HCT116 (cell line): ENCODE measurements at regions not wholly inside any gene's neighbourhood (a gene's known extent, or its start where the extent isn't known, plus 50 kb on each side); places are given as distances from the start of the nearest gene placed in this dataset.

ENCODE experiments used
- ATAC-seq: fragments of 200-7000 bp; cut with Tn5 transposase; 2 replicates; pipeline ENCODE4 v1.9.1; 2020; ENCODE audit warnings: mild to moderate bottlenecking, moderate library complexity
- BruUV-seq: library from RNA; stranded (reverse); fragments of 400-500 nt; replicated peaks from 2 replicates; lab custom pipeline; 2021; lab: Mats Ljungman, UMichigan
- CTCF ChIA-PET: fragments of 300-600 bp; sonication (Branson Sonifier 250); formaldehyde crosslinking; loops from one replicate; lab custom pipeline; 2021; ENCODE audit warnings: antibody characterized with exemption; lab: Charles Lee
- POLR2A ChIA-PET: fragments of 300-600, 350-600 bp; sonication (Branson Sonifier 250); formaldehyde crosslinking; loops from one replicate; lab custom pipeline; 2021; ENCODE audit warnings: antibody characterized with exemption; lab: Charles Lee
- RAD21 ChIA-PET, 2 experiments: fragments of 300-600 bp; sonication (Branson Sonifier 250); formaldehyde crosslinking; loops; one replicate each; lab custom pipeline; 2023; ENCODE audit warnings: low total read pairs in 2 of 2; ENCODE audit not compliant: uncharacterized antibody in 2 of 2, unreplicated experiment in 2 of 2, low non-redundant PET in 1 of 2; lab: Charles Lee
- DNase-seq: peaks from one replicate; pipeline ENCODE4 v3.0.0-alpha.2; 2010; ENCODE audit warnings: low read depth, low spot score
- H2AFZ ChIP-seq: fragments of 200-600 bp; shearing (Covaris generic), sonication (generic); 2 replicates; pipeline ENCODE4 v1.6.1; 2017; ENCODE audit warnings: low read depth, mixed run types, mixed read lengths, antibody characterized with exemption, low read length; ENCODE audit not compliant: poor library complexity, severe bottlenecking
- H3K27ac ChIP-seq: 2 replicates; pipeline ENCODE4 v1.5.1; 2012; ENCODE audit warnings: low read depth, low read length
- H3K27me3 ChIP-seq: fragments of 200-600 bp; sonication (generic); 2 replicates; pipeline ENCODE4 v1.6.1; 2016; ENCODE audit warnings: mixed run types, low read length, mixed read lengths; ENCODE audit not compliant: insufficient read depth
- H3K36me3 ChIP-seq, 2 experiments: fragments of 200-500 bp in 1 of 2; fragments of 200-600 bp in 1 of 2; sonication (Bioruptor generic) in 1 of 2; sonication (generic) in 1 of 2; 2 replicates each; pipeline versions ENCODE4 v1.5.1 to v1.6.1; 2014 to 2016; ENCODE audit warnings: low read length in 2 of 2, inconsistent platforms in 1 of 2, mixed read lengths in 1 of 2, mixed run types in 1 of 2; ENCODE audit not compliant: insufficient read depth in 2 of 2, control insufficient read depth in 1 of 2
- H3K4me1 ChIP-seq, 2 experiments: fragments of 200-600 bp in 1 of 2; sonication (generic) in 1 of 2; 2 replicates each; pipeline versions ENCODE4 v1.5.1 to v1.6.1; 2012 to 2017; ENCODE audit warnings: low read length in 2 of 2, inconsistent platforms in 1 of 2, mild to moderate bottlenecking in 1 of 2, mixed read lengths in 1 of 2, mixed run types in 1 of 2, moderate library complexity in 1 of 2; ENCODE audit not compliant: insufficient read depth in 2 of 2, control insufficient read depth in 1 of 2
- H3K4me2 ChIP-seq: fragments of 200-600 bp; sonication (generic); 2 replicates; pipeline ENCODE4 v1.6.1; 2017; ENCODE audit warnings: mixed run types, low read length, mixed read lengths
- H3K4me3 ChIP-seq, 2 experiments: fragments of 200-600 bp in 1 of 2; sonication (generic) in 1 of 2; replicated peaks in 1 of 2; 2 replicates each; pipeline ENCODE4 v1.5.1; 2011 to 2016; ENCODE audit warnings: low read length in 2 of 2, control low read depth in 1 of 2, low read depth in 1 of 2, mild to moderate bottlenecking in 1 of 2, mixed read lengths in 1 of 2, mixed run types in 1 of 2
- H3K79me2 ChIP-seq: fragments of 200-600 bp; sonication (generic); 2 replicates; pipeline ENCODE4 v1.6.1; 2017; ENCODE audit warnings: mild to moderate bottlenecking, mixed run types, low read length, moderate library complexity, mixed read lengths; ENCODE audit not compliant: insufficient read depth
- H3K9ac ChIP-seq: fragments of 200-600 bp; sonication (generic); 2 replicates; pipeline ENCODE4 v1.6.1; 2016; ENCODE audit warnings: low read length, mixed read lengths
- H3K9me2 ChIP-seq: fragments of 200-600 bp; sonication (generic), shearing (Covaris generic); 2 replicates; pipeline ENCODE4 v1.6.1; 2017; ENCODE audit warnings: mixed run types, mild to moderate bottlenecking, moderate library complexity; ENCODE audit not compliant: insufficient read depth
- H3K9me3 ChIP-seq, 2 experiments: fragments of 200-500 bp in 1 of 2; fragments of 200-600 bp in 1 of 2; sonication (Bioruptor generic) in 1 of 2; sonication (generic) in 1 of 2; 2 replicates each; pipeline ENCODE4 v1.6.1; 2014 to 2017; ENCODE audit warnings: low read length in 2 of 2, mixed read lengths in 2 of 2, inconsistent platforms in 1 of 2, low read depth in 1 of 2, mild to moderate bottlenecking in 1 of 2, mixed run types in 1 of 2, moderate library complexity in 1 of 2; ENCODE audit not compliant: control insufficient read depth in 1 of 2, insufficient read depth in 1 of 2
- H4K20me1 ChIP-seq: fragments of 200-600 bp; sonication (generic), shearing (Covaris generic); 2 replicates; pipeline ENCODE4 v1.6.1; 2017; ENCODE audit warnings: mixed run types, mild to moderate bottlenecking, moderate library complexity; ENCODE audit not compliant: insufficient read depth
- ATF3 ChIP-seq: IDR thresholded peaks from 2 replicates; pipeline ENCODE4 v1.6.1; 2012
- CBX3 ChIP-seq: IDR thresholded peaks from 2 replicates; pipeline ENCODE4 v1.6.1; 2012; ENCODE audit warnings: low read depth
- CEBPB ChIP-seq: IDR thresholded peaks from 2 replicates; pipeline ENCODE4 v1.6.1; 2012; ENCODE audit warnings: low read depth
- CTCF ChIP-seq, 3 experiments: fragments of 200-600 bp in 1 of 3; sonication (generic) in 1 of 3; IDR thresholded peaks in 2 of 3; conservative IDR thresholded peaks in 1 of 3; 2 replicates each; pipeline ENCODE4 v1.5.1; 2012 to 2017; ENCODE audit warnings: low read depth in 2 of 3, low read length in 2 of 3, antibody characterized with exemption in 1 of 3, borderline replicate concordance in 1 of 3, control low read depth in 1 of 3, mild to moderate bottlenecking in 1 of 3, mixed read lengths in 1 of 3, mixed run types in 1 of 3, moderate library complexity in 1 of 3; ENCODE audit not compliant: insufficient read depth in 1 of 3
- EGR1 ChIP-seq: IDR thresholded peaks from 2 replicates; pipeline ENCODE4 v1.6.1; 2012; ENCODE audit warnings: low read depth
- EZH2 ChIP-seq: fragments of 200-600 bp; sonication (generic); IDR thresholded peaks from 2 replicates; pipeline ENCODE4 v1.6.1; 2017; ENCODE audit warnings: antibody characterized with exemption, mixed run types
- FOSL1 ChIP-seq: IDR thresholded peaks from 2 replicates; pipeline ENCODE4 v1.6.1; 2012; ENCODE audit warnings: low read depth
- JUND ChIP-seq: IDR thresholded peaks from 2 replicates; pipeline ENCODE4 v1.6.1; 2012
- MAX ChIP-seq: IDR thresholded peaks from 2 replicates; pipeline ENCODE4 v1.6.1; 2012
- POLR2A ChIP-seq: IDR thresholded peaks from 2 replicates; pipeline ENCODE4 v1.7.0; 2011; ENCODE audit warnings: borderline replicate concordance; ENCODE audit not compliant: insufficient read depth, insufficient read length; ENCODE audit errors: extremely low read depth
- POLR2AphosphoS5 ChIP-seq: IDR thresholded peaks from 2 replicates; pipeline ENCODE4 v1.6.1; 2011; ENCODE audit warnings: mild to moderate bottlenecking, low read depth, low read length, moderate library complexity
- RAD21 ChIP-seq: IDR thresholded peaks from 2 replicates; pipeline ENCODE4 v1.6.1; 2012; ENCODE audit warnings: low read depth, mild to moderate bottlenecking
- SIN3A ChIP-seq: IDR thresholded peaks from 2 replicates; pipeline ENCODE4 v1.6.1; 2012; ENCODE audit warnings: low read depth
- SRF ChIP-seq: IDR thresholded peaks from 2 replicates; pipeline ENCODE4 v1.6.1; 2012; ENCODE audit warnings: low read depth
- TCF7L2 ChIP-seq: IDR thresholded peaks from 2 replicates; pipeline ENCODE4 v1.7.0; 2011; ENCODE audit warnings: borderline replicate concordance, inconsistent platforms; ENCODE audit not compliant: insufficient read depth, insufficient read length; ENCODE audit errors: extremely low read depth
- YY1 ChIP-seq: IDR thresholded peaks from 2 replicates; pipeline ENCODE4 v1.6.1; 2011; ENCODE audit warnings: low read length, low read depth, moderate library complexity, mild to moderate bottlenecking; ENCODE audit not compliant: insufficient replicate concordance; ENCODE audit errors: extremely low read depth
- ZBTB33 ChIP-seq: IDR thresholded peaks from 2 replicates; pipeline ENCODE4 v1.6.1; 2011; ENCODE audit warnings: mild to moderate bottlenecking, low read length, moderate library complexity; ENCODE audit not compliant: insufficient replicate concordance; ENCODE audit errors: extremely low read depth
- ZNF274 ChIP-seq: fragments of 200-500 bp; sonication (Bioruptor generic); IDR thresholded peaks from 2 replicates; pipeline ENCODE4 v1.6.1; 2014; ENCODE audit warnings: mild to moderate bottlenecking, low read depth, low read length, inconsistent platforms
- intact Hi-C: fragments of 100-400 bp; cut with micrococcal nuclease; formaldehyde crosslinking; loops from 2 replicates; pipeline ENCODE4 v1.10.0; 2022

GRCh38 chr20:12072221-12072953 lies 154.7 kb downstream of the BTBD3 start:
- Histone ChIP-seq H3K36me3 (no peaks in the 10 kb centered on the region), H2AFZ (no peak overlapping the region), H3K4me3 (no peak overlapping the region), H3K27ac (no peak overlapping the region), H4K20me1 (no peaks in the 10 kb centered on the region), H3K4me1 (no peaks in the 10 kb centered on the region), H3K9ac (no peak overlapping the region), H3K27me3 (no peaks in the 10 kb centered on the region), H3K9me3 (peaks cover 0 to 16% of the 10 kb centered on the region in 2 experiments; a peak in 2 of 4 replicates), H3K9me2 (no peaks in the 10 kb centered on the region), H3K4me2 (no peak overlapping the region), H3K79me2 (no peaks in the 10 kb centered on the region)
- DNase-seq (no peak), ATAC-seq (no peak)
- intact Hi-C loops, result no loop called here
- TF ChIP-seq SIN3A (no peak), RAD21 (no peak), TCF7L2 (no peak), MAX (no peak), POLR2AphosphoS5 (no peak), EZH2 (no peak), JUND (no peak), ZNF274 (no peak), ATF3 (no peak), FOSL1 (no peak), SRF (no peak), POLR2A (no peak), YY1 (no peak), CEBPB (no peak), CBX3 (no peak), ZBTB33 (no peak), EGR1 (no peak), CTCF (IDR thresholded peaks at IDR 0.05 in 2 of 3, conservative IDR thresholded peaks at IDR 0.05 in 1 of 3; ENCODE audit: borderline replicate concordance in 1 of 3, insufficient read depth in 1 of 3, low read depth in 2 of 3, low read length in 2 of 3) (no peak)
- CTCF ChIA-PET, result no interaction called here
- POLR2A ChIA-PET, result no interaction called here
- RAD21 ChIA-PET, result no interaction called here
- no TSS peak for BruUV-seq
